CD8-positive, alpha-beta memory T cell (primary cell): ENCODE measurements at regions not wholly inside any gene's neighbourhood (a gene's known extent, or its start where the extent isn't known, plus 50 kb on each side); places are given as distances from the start of the nearest gene placed in this dataset.

ENCODE experiments used
- CTCF ChIA-PET: fragments of 350-600 bp; sonication (Branson Sonifier 250); formaldehyde crosslinking; loops from one replicate; lab custom pipeline; 2021; ENCODE audit warnings: antibody characterized with exemption; lab: Charles Lee
- POLR2A ChIA-PET: fragments of 350-600 bp; sonication (Branson Sonifier 250); formaldehyde crosslinking; loops from one replicate; lab custom pipeline; 2021; ENCODE audit warnings: antibody characterized with exemption; lab: Charles Lee
- DNase-seq, 5 donors: peaks; one replicate each; pipeline versions ENCODE4 v3.0.0 to v3.0.0-alpha.2; 2020 to 2022; ENCODE audit warnings: mixed read lengths in 1 of 5
- H3K27ac ChIP-seq: one replicate; pipeline ENCODE4 v1.7.0; 2013; ENCODE audit warnings: low read depth, mild to moderate bottlenecking, low read length, moderate library complexity
- H3K27me3 ChIP-seq: 2 replicates; pipeline ENCODE4 v1.7.0; 2013; ENCODE audit warnings: low read length, mild to moderate bottlenecking; ENCODE audit not compliant: insufficient read depth, poor library complexity, severe bottlenecking
- H3K36me3 ChIP-seq: 2 replicates; pipeline ENCODE4 v1.7.0; 2013; ENCODE audit warnings: mild to moderate bottlenecking, low read length, moderate library complexity; ENCODE audit not compliant: insufficient read depth
- H3K4me1 ChIP-seq: 2 replicates; pipeline ENCODE4 v1.7.0; 2013; ENCODE audit warnings: mild to moderate bottlenecking, low read length, moderate library complexity; ENCODE audit not compliant: insufficient read depth
- H3K4me3 ChIP-seq: 2 replicates; pipeline ENCODE4 v1.7.0; 2013; ENCODE audit warnings: mild to moderate bottlenecking, low read length
- H3K9me3 ChIP-seq: 2 replicates; pipeline ENCODE4 v1.7.0; 2013; ENCODE audit warnings: mild to moderate bottlenecking, low read length
- H3K27ac Mint-ChIP-seq, 8 donors: one replicate each; pipeline ENCODE4 v1.8.0; 2020 to 2021; ENCODE audit warnings: mixed read lengths in 8 of 8, mild to moderate bottlenecking in 6 of 8, inconsistent platforms in 3 of 8, moderate library complexity in 3 of 8
- H3K27me3 Mint-ChIP-seq, 2 donors: one replicate each; pipeline ENCODE4 v1.8.0; 2020 to 2021; ENCODE audit warnings: mixed read lengths in 2 of 2, mild to moderate bottlenecking in 1 of 2, moderate library complexity in 1 of 2
- H3K36me3 Mint-ChIP-seq, 3 donors: one replicate each; pipeline ENCODE4 v1.8.0; 2020 to 2021; ENCODE audit warnings: mixed read lengths in 3 of 3, inconsistent platforms in 1 of 3, mild to moderate bottlenecking in 1 of 3
- H3K4me1 Mint-ChIP-seq, 3 donors: one replicate each; pipeline ENCODE4 v1.8.0; 2020 to 2021; ENCODE audit warnings: mixed read lengths in 3 of 3, inconsistent platforms in 1 of 3, mild to moderate bottlenecking in 1 of 3
- H3K4me3 Mint-ChIP-seq, 7 donors: one replicate each; pipeline ENCODE4 v1.8.0; 2020 to 2021; ENCODE audit warnings: mixed read lengths in 7 of 7, mild to moderate bottlenecking in 6 of 7, moderate library complexity in 4 of 7, inconsistent platforms in 2 of 7
- H3K9me3 Mint-ChIP-seq, 5 donors: one replicate each; pipeline ENCODE4 v1.8.0; 2020 to 2022; ENCODE audit warnings: mixed read lengths in 5 of 5, mild to moderate bottlenecking in 3 of 5, moderate library complexity in 2 of 5, inconsistent platforms in 1 of 5

- H3K9me3 ChIP-seq: no peaks in the 10 kb centered on the region
- Mint-ChIP-seq H3K27me3 (peaks cover 0 to 1% of the 10 kb centered on the region in 2 donors), H3K27ac (no peak overlapping the region), H3K4me1 (no peaks in the 10 kb centered on the region), H3K4me3 (no peak overlapping the region), H3K9me3 (peaks cover 0 to 13% (median 7%) of the 10 kb centered on the region in 5 donors), H3K36me3 (no peaks in the 10 kb centered on the region)
- H3K4me1 ChIP-seq: no peaks in the 10 kb centered on the region
- POLR2A ChIA-PET: no interaction called here
- CTCF ChIA-PET: no interaction called here
- no peaks in the 10 kb centered on the region for H3K27me3 ChIP-seq
- no peak overlapping the region for H3K27ac ChIP-seq
- no peak for DNase-seq
- H3K4me3 ChIP-seq: no peak overlapping the region
- no peaks in the 10 kb centered on the region for H3K36me3 ChIP-seq
Measured at GRCh38 chr6:8530785-8531435, 95.6 kb upstream of the SLC35B3 start.

GRCh38 chr6:8529250-8529649 lies 93.9 kb upstream of the SLC35B3 start:
- POLR2A ChIA-PET: no interaction called here
- H3K4me1 Mint-ChIP-seq: no peaks in the 10 kb centered on the region
- no peak overlapping the region for H3K27ac Mint-ChIP-seq

GRCh38 chr6:8527818-8528217 lies 92.5 kb upstream of the SLC35B3 start:
- Histone ChIP-seq H3K9me3 (no peaks in the 10 kb centered on the region), H3K4me1 (no peaks in the 10 kb centered on the region), H3K36me3 (no peaks in the 10 kb centered on the region), H3K4me3 (no peak overlapping the region), H3K27ac (no peak overlapping the region), H3K27me3 (no peaks in the 10 kb centered on the region)
- Mint-ChIP-seq H3K4me1 (no peaks in the 10 kb centered on the region), H3K27me3 (no peaks in the 10 kb centered on the region), H3K36me3 (no peaks in the 10 kb centered on the region), H3K27ac (no peak overlapping the region), H3K4me3 (no peak overlapping the region), H3K9me3 (peaks cover 0 to 12% (median 3%) of the 10 kb centered on the region in 5 donors)
- POLR2A ChIA-PET: no interaction called here
- CTCF ChIA-PET: no interaction called here
- DNase-seq: no peak

More at GRCh38 chr6:8529250-8529649, 93.9 kb upstream of the SLC35B3 start:
- Mint-ChIP-seq H3K27me3 (no peaks in the 10 kb centered on the region), H3K9me3 (peaks cover 0 to 10% (median 0%) of the 10 kb centered on the region in 5 donors), H3K4me3 (no peak overlapping the region), H3K36me3 (no peaks in the 10 kb centered on the region)
- Histone ChIP-seq H3K4me1 (no peaks in the 10 kb centered on the region), H3K4me3 (no peak overlapping the region), H3K27ac (no peak overlapping the region), H3K9me3 (no peaks in the 10 kb centered on the region), H3K36me3 (no peaks in the 10 kb centered on the region), H3K27me3 (no peaks in the 10 kb centered on the region)
- no peak for DNase-seq
- CTCF ChIA-PET: no interaction called here

- H3K4me3 Mint-ChIP-seq: no peak overlapping the region
- ChIA-PET CTCF (no interaction called here), POLR2A (no interaction called here)
- peaks cover 3 to 12% (median 6%) of the 10 kb centered on the region in 5 donors for H3K9me3 Mint-ChIP-seq
- no peak for DNase-seq
- H3K4me1 Mint-ChIP-seq: no peaks in the 10 kb centered on the region
- H3K4me3 ChIP-seq: no peak overlapping the region
- H3K4me1 ChIP-seq: no peaks in the 10 kb centered on the region
- H3K27ac Mint-ChIP-seq: no peak overlapping the region
- no peaks in the 10 kb centered on the region for H3K27me3 ChIP-seq
- H3K27ac ChIP-seq: no peak overlapping the region
- H3K36me3 ChIP-seq: no peaks in the 10 kb centered on the region
- H3K36me3 Mint-ChIP-seq: no peaks in the 10 kb centered on the region
- H3K27me3 Mint-ChIP-seq: no peaks in the 10 kb centered on the region
- no peaks in the 10 kb centered on the region for H3K9me3 ChIP-seq
Measured at GRCh38 chr6:8526624-8527023, 91.3 kb upstream of the SLC35B3 start.

GRCh38 chr6:8525370-8525769 lies 90.0 kb upstream of the SLC35B3 start:
- H3K9me3 Mint-ChIP-seq: peaks cover 6 to 19% (median 10%) of the 10 kb centered on the region in 5 donors
- ChIA-PET POLR2A (no interaction called here), CTCF (no interaction called here)
- H3K4me3 Mint-ChIP-seq: no peak overlapping the region
- H3K27ac ChIP-seq: no peak overlapping the region
- H3K9me3 ChIP-seq: no peaks in the 10 kb centered on the region
- no peaks in the 10 kb centered on the region for H3K36me3 ChIP-seq
- peaks cover 0 to under 1% (median 0%) of the 10 kb centered on the region in 3 donors for H3K36me3 Mint-ChIP-seq
- no peak overlapping the region for H3K27ac Mint-ChIP-seq
- no peaks in the 10 kb centered on the region for H3K4me1 Mint-ChIP-seq
- no peak overlapping the region for H3K4me3 ChIP-seq
- DNase-seq: no peak
- H3K4me1 ChIP-seq: no peaks in the 10 kb centered on the region
- no peaks in the 10 kb centered on the region for H3K27me3 ChIP-seq
- no peaks in the 10 kb centered on the region for H3K27me3 Mint-ChIP-seq

- H3K4me3 Mint-ChIP-seq: no peak overlapping the region
- H3K27me3 ChIP-seq: no peaks in the 10 kb centered on the region
- DNase-seq: no peak
- no peak overlapping the region for H3K4me3 ChIP-seq
- H3K27ac ChIP-seq: no peak overlapping the region
- no peaks in the 10 kb centered on the region for H3K4me1 Mint-ChIP-seq
- H3K9me3 ChIP-seq: no peaks in the 10 kb centered on the region
- CTCF ChIA-PET: no interaction called here
- no peaks in the 10 kb centered on the region for H3K4me1 ChIP-seq
- POLR2A ChIA-PET: no interaction called here
- no peak overlapping the region for H3K27ac Mint-ChIP-seq
- no peaks in the 10 kb centered on the region for H3K36me3 Mint-ChIP-seq
- peaks cover 0 to 4% of the 10 kb centered on the region in 2 donors for H3K27me3 Mint-ChIP-seq
- H3K36me3 ChIP-seq: no peaks in the 10 kb centered on the region
- H3K9me3 Mint-ChIP-seq: peaks cover under 1 to 8% (median 3%) of the 10 kb centered on the region in 5 donors
Measured at GRCh38 chr6:8513174-8513573, 77.8 kb upstream of the SLC35B3 start.

- DNase-seq: no peak
- H3K4me1 Mint-ChIP-seq: no peaks in the 10 kb centered on the region
- Histone ChIP-seq H3K9me3 (no peaks in the 10 kb centered on the region), H3K4me1 (no peaks in the 10 kb centered on the region), H3K27me3 (no peaks in the 10 kb centered on the region), H3K4me3 (no peak overlapping the region), H3K36me3 (no peaks in the 10 kb centered on the region), H3K27ac (no peak overlapping the region)
- no peak overlapping the region for H3K27ac Mint-ChIP-seq
- ChIA-PET CTCF (no interaction called here), POLR2A (no interaction called here)
- H3K36me3 Mint-ChIP-seq: no peaks in the 10 kb centered on the region
- H3K27me3 Mint-ChIP-seq: no peaks in the 10 kb centered on the region
- peaks cover 0 to 5% (median 0%) of the 10 kb centered on the region in 5 donors for H3K9me3 Mint-ChIP-seq
- H3K4me3 Mint-ChIP-seq: no peak overlapping the region
Measured at GRCh38 chr6:8507286-8507685, 71.9 kb upstream of the SLC35B3 start.

- Histone ChIP-seq H3K9me3 (no peaks in the 10 kb centered on the region), H3K27ac (no peak overlapping the region), H3K4me3 (no peak overlapping the region), H3K4me1 (no peaks in the 10 kb centered on the region), H3K36me3 (no peaks in the 10 kb centered on the region), H3K27me3 (no peaks in the 10 kb centered on the region)
- ChIA-PET POLR2A (no interaction called here), CTCF (no interaction called here)
- no peaks in the 10 kb centered on the region for H3K27me3 Mint-ChIP-seq
- no peak for DNase-seq
- no peaks in the 10 kb centered on the region for H3K4me1 Mint-ChIP-seq
- H3K36me3 Mint-ChIP-seq: no peaks in the 10 kb centered on the region
- H3K27ac Mint-ChIP-seq: no peak overlapping the region
- H3K4me3 Mint-ChIP-seq: no peak overlapping the region
- peaks cover 0 to 5% (median 2%) of the 10 kb centered on the region in 5 donors for H3K9me3 Mint-ChIP-seq
Measured at GRCh38 chr6:8506126-8506525, 70.8 kb upstream of the SLC35B3 start.
